ENCODE measurements at regions not wholly inside any gene's neighbourhood (a gene's known extent, or its start where the extent isn't known, plus 50 kb on each side); places are given as distances from the start of the nearest gene placed in this dataset.

DNA sequence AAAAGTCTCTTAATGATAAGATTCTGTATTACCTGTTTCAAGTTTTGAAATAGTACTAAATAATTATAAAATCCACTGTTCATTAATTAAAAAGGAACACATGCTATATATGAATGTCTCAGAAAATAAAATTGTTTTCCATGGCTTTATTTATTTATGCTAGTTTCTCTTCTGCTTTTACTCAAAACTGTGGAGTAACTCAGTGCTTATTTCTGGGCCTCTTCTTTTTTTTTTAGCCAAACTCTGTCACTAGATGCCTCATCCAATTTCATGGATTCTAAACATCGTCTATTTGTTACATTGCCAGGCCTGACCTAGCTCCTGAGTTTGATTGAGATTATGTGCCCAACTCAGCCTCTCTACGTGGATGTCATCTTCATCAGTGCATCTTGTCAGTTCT is 1509.7 kb downstream of the MAT2B start:
- Histone ChIP-seq H3K4me1 (no peaks in the 10 kb centered on the region), H3K27ac (no peak overlapping the region)
- TF ChIP-seq, protein P1, sequence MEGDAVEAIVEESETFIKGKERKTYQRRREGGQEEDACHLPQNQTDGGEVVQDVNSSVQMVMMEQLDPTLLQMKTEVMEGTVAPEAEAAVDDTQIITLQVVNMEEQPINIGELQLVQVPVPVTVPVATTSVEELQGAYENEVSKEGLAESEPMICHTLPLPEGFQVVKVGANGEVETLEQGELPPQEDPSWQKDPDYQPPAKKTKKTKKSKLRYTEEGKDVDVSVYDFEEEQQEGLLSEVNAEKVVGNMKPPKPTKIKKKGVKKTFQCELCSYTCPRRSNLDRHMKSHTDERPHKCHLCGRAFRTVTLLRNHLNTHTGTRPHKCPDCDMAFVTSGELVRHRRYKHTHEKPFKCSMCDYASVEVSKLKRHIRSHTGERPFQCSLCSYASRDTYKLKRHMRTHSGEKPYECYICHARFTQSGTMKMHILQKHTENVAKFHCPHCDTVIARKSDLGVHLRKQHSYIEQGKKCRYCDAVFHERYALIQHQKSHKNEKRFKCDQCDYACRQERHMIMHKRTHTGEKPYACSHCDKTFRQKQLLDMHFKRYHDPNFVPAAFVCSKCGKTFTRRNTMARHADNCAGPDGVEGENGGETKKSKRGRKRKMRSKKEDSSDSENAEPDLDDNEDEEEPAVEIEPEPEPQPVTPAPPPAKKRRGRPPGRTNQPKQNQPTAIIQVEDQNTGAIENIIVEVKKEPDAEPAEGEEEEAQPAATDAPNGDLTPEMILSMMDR (IDR thresholded peaks at IDR 0.05), result no peak

DNA sequence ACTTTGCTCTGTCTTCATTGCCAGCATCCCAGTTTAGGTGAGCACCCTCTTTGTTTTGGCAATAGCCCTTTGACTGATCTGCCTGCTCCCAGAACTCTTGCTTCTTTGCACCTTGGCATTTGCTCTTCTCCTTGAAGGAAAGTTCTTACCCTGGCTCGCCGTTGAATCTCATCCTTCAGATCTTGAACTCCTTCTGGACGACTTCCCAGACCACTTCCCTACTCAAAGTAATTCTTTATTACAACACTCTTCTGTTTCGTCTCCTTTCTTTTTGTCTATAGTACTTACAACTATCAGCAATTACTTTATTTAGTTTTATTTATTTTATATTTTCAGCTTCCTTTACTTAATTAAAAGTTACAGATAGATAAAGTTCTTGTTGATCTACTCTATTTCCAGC is 1510.1 kb downstream of the MAT2B start:
- TF ChIP-seq, protein P1 (IDR thresholded peaks at IDR 0.05), result no peak
- DNase-seq (ENCODE audit: low spot score), result no peak
- Histone ChIP-seq H3K27me3 (no peaks in the 10 kb centered on the region), H3K4me1 (no peaks in the 10 kb centered on the region), H3K9me3 (no peaks in the 10 kb centered on the region), H3K36me3 (no peaks in the 10 kb centered on the region), H3K27ac (no peak overlapping the region), H3K4me3 (no peak overlapping the region)

More for the DNA sequence above, 1509.7 kb downstream of the MAT2B start:
- no peaks in the 10 kb centered on the region for H3K36me3 ChIP-seq
- H3K9me3 ChIP-seq, result no peaks in the 10 kb centered on the region
- H3K4me3 ChIP-seq, result no peak overlapping the region
- no peak for DNase-seq (ENCODE audit: low spot score)
- H3K27me3 ChIP-seq, result no peaks in the 10 kb centered on the region

DNA sequence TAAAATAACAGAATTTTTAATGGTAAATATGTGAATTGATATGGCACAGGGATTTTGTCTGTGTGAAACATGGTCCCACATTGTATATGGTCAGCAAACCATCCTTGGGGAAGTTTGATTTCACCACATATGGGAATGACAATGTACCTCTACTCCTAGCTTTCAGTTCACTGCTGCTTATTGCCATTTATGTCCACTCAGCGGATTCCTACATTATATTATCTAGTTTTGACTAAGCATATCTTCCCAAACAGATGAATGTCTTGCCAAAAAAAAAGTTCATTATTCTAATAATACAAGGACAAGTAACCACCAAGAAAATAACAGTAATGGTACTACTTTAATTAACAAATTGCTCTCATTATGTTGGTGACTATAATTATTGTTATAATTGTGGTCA is 1521.6 kb downstream of the MAT2B start:
- Histone ChIP-seq H3K9me3 (no peaks in the 10 kb centered on the region), H3K4me3 (no peak overlapping the region), H3K27ac (no peak overlapping the region), H3K27me3 (no peaks in the 10 kb centered on the region), H3K4me1 (no peaks in the 10 kb centered on the region), H3K36me3 (no peaks in the 10 kb centered on the region)
- TF ChIP-seq, protein P1 (IDR thresholded peaks at IDR 0.05), result no peak
- no peak for DNase-seq (ENCODE audit: low spot score)

DNA sequence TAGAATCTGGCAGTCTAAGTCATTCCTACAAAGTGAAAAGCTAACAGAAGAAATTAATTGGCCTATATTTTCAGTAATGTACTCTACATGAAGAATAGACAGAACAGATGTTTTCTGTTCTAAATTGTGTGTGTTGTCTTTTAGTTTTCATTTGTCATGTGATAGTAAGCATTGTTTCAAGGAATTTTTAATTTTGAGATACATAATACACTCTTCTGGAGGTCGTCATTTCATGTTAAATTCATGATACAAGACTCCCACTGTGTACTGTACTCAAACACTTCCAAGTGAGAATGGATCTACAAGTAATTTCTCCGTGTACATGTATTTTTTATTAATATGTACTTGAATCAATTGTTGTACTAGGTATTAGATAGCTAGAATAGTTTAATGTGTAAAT is 1522.9 kb downstream of the MAT2B start:
- no peaks in the 10 kb centered on the region for H3K27me3 ChIP-seq
- TF ChIP-seq, protein P1 (IDR thresholded peaks at IDR 0.05), result no peak
- no peak overlapping the region for H3K4me3 ChIP-seq
- DNase-seq (ENCODE audit: low spot score), result no peak
- no peak overlapping the region for H3K27ac ChIP-seq
- no peaks in the 10 kb centered on the region for H3K4me1 ChIP-seq
- no peaks in the 10 kb centered on the region for H3K9me3 ChIP-seq
- H3K36me3 ChIP-seq, result no peaks in the 10 kb centered on the region

DNA sequence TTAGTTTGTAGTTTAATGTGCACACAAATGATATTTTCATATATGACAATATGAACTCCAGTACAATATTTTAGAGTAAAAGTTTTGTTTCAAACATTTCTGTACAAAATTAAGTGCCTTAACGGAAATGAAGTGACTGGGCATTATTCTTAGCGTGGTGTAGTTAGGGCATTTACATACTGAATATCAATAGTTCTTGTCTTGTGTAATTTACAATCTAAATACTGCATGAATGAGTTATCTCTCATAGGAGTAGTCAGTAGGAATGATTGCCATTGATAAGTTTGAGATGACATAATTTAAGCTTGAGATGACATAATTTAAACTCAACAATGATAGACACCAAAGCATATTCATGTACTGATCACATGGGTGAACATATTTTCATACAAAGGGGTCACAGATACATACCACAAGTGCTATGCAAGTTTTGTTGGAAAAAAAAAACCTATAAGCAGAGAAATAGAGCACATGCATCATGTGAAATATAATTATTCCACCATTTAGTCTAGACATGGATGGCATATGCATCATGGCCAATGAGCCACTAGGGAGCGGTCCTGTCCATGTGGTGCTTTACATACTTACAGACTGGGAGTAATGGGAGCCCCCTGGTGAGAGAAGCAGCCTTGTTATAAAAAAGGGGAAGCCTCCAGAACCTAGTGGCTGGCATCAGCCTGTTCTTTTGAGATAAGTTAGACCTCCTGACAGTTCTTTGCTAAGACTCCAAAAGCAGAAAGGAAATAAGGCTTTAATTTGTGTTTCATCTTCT is 1523.9 kb downstream of the MAT2B start:
- Histone ChIP-seq H3K27ac (no peak overlapping the region), H3K4me3 (no peak overlapping the region), H3K27me3 (no peaks in the 10 kb centered on the region), H3K9me3 (no peaks in the 10 kb centered on the region), H3K4me1 (no peaks in the 10 kb centered on the region), H3K36me3 (no peaks in the 10 kb centered on the region)
- TF ChIP-seq, protein P1 (IDR thresholded peaks at IDR 0.05), result no peak
- DNase-seq (ENCODE audit: low spot score), result no peak

DNA sequence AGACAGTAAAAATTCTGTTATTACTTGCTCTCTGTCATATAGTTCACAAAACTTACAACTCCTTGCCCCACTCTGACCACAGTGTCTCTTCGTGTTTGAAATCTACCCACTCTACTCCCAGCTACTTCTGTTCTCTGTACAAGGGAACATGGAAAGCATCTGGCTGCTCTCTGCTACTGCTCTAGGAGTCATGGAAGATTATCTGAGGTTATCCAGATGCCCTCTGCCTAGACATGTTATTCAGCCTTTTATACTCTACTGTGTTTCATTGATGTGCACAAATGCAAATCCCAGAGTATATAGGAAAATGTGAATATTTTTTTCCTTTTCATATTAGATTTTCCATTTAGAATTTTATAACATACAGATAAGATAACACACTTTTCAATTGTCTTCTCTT is 1525.6 kb downstream of the MAT2B start:
- H3K27me3 ChIP-seq, result no peaks in the 10 kb centered on the region
- H3K4me3 ChIP-seq, result no peak overlapping the region
- H3K27ac ChIP-seq, result no peak overlapping the region
- H3K36me3 ChIP-seq, result no peaks in the 10 kb centered on the region
- H3K4me1 ChIP-seq, result no peaks in the 10 kb centered on the region
- TF ChIP-seq, protein P1 (IDR thresholded peaks at IDR 0.05), result no peak
- DNase-seq (ENCODE audit: low spot score), result no peak
- H3K9me3 ChIP-seq, result no peaks in the 10 kb centered on the region
